CD14-positive monocyte (primary cell): ENCODE measurements at regions not wholly inside any gene's neighbourhood (a gene's known extent, or its start where the extent isn't known, plus 50 kb on each side); places are given as distances from the start of the nearest gene placed in this dataset.

ENCODE experiments used
- DNase-seq, 3 donors: peaks; one replicate each; pipeline ENCODE4 v3.0.0-alpha.2; 2011 to 2022
- H2AFZ ChIP-seq: 2 replicates; pipeline ENCODE4 v1.6.0; 2012; ENCODE audit warnings: mild to moderate bottlenecking, low read depth, low read length, inconsistent platforms; ENCODE audit not compliant: insufficient read depth, poor library complexity, severe bottlenecking
- H3K27ac ChIP-seq, 2 donors: 1 replicate in 1 of 2; 2 replicates in 1 of 2; pipeline ENCODE4 v1.5.1; 2012 to 2013; ENCODE audit warnings: low read length in 2 of 2, control low read depth in 1 of 2, inconsistent platforms in 1 of 2, low read depth in 1 of 2, mild to moderate bottlenecking in 1 of 2
- H3K27me3 ChIP-seq, 2 donors: one replicate each; pipeline versions ENCODE4 v1.6.0 to v1.6.1; 2011 to 2013; ENCODE audit warnings: low read length in 2 of 2; ENCODE audit not compliant: control insufficient read depth in 2 of 2, insufficient read depth in 2 of 2
- H3K36me3 ChIP-seq, 2 donors: replicated peaks in 1 of 2; 1 replicate in 1 of 2; 2 replicates in 1 of 2; pipeline versions ENCODE4 v1.5.1 to v1.6.1; 2012 to 2013; ENCODE audit warnings: low read length in 2 of 2, control low read depth in 1 of 2, inconsistent platforms in 1 of 2, mild to moderate bottlenecking in 1 of 2; ENCODE audit not compliant: insufficient read depth in 2 of 2, control insufficient read depth in 1 of 2
- H3K4me1 ChIP-seq, 2 donors: 1 replicate in 1 of 2; 2 replicates in 1 of 2; pipeline versions ENCODE4 v1.5.1 to v1.6.1; 2012 to 2013; ENCODE audit warnings: low read length in 2 of 2, control low read depth in 1 of 2, inconsistent platforms in 1 of 2, mild to moderate bottlenecking in 1 of 2, moderate library complexity in 1 of 2; ENCODE audit not compliant: insufficient read depth in 2 of 2, control insufficient read depth in 1 of 2
- H3K4me2 ChIP-seq: replicated peaks from 2 replicates; pipeline ENCODE3; 2012; ENCODE audit warnings: low read length, moderate library complexity, mild to moderate bottlenecking; ENCODE audit not compliant: poor library complexity, severe bottlenecking; ENCODE audit errors: extremely low read depth
- H3K4me3 ChIP-seq, 3 experiments: fragments of 200-600 bp in 1 of 3; sonication (generic) in 1 of 3; replicated peaks in 1 of 3; 1 replicate in 2 of 3; 2 replicates in 1 of 3; pipeline ENCODE4 v1.5.1; 2011 to 2013; ENCODE audit warnings: low read length in 3 of 3, mild to moderate bottlenecking in 3 of 3, control low read depth in 2 of 3, low read depth in 2 of 3, inconsistent platforms in 1 of 3, moderate library complexity in 1 of 3
- H3K79me2 ChIP-seq: 2 replicates; pipeline ENCODE4 v1.6.0; 2012; ENCODE audit warnings: mild to moderate bottlenecking, control low read depth, inconsistent platforms, low read length, moderate library complexity; ENCODE audit not compliant: insufficient read depth
- H3K9ac ChIP-seq: 2 replicates; pipeline ENCODE4 v1.6.0; 2017; ENCODE audit warnings: low read length, mild to moderate bottlenecking; ENCODE audit not compliant: insufficient read depth, poor library complexity, severe bottlenecking
- H3K9me3 ChIP-seq, 2 donors: replicated peaks in 1 of 2; 1 replicate in 1 of 2; 2 replicates in 1 of 2; pipeline versions ENCODE4 v1.5.1 to v1.6.1; 2012 to 2013; ENCODE audit warnings: low read length in 2 of 2, control low read depth in 1 of 2; ENCODE audit not compliant: control insufficient read depth in 1 of 2, insufficient read depth in 1 of 2
- H4K20me1 ChIP-seq: 2 replicates; pipeline ENCODE4 v1.6.0; 2012; ENCODE audit warnings: mild to moderate bottlenecking, low read length, control low read depth, moderate library complexity; ENCODE audit not compliant: insufficient read depth
- H3K27ac Mint-ChIP-seq, 7 donors: one replicate each; pipeline ENCODE4 v1.8.0; 2020; ENCODE audit warnings: mild to moderate bottlenecking in 7 of 7, mixed read lengths in 7 of 7, moderate library complexity in 6 of 7, inconsistent platforms in 2 of 7
- H3K27me3 Mint-ChIP-seq, 3 donors: one replicate each; pipeline ENCODE4 v1.8.0; 2021 to 2022; ENCODE audit warnings: low read depth in 3 of 3, mild to moderate bottlenecking in 3 of 3, mixed read lengths in 3 of 3, moderate library complexity in 3 of 3, inconsistent platforms in 1 of 3
- H3K36me3 Mint-ChIP-seq, 2 donors: one replicate each; pipeline ENCODE4 v1.8.0; 2020; ENCODE audit warnings: mixed read lengths in 2 of 2, inconsistent platforms in 1 of 2, mild to moderate bottlenecking in 1 of 2
- H3K4me1 Mint-ChIP-seq: one replicate; pipeline ENCODE4 v1.8.0; 2020; ENCODE audit warnings: mild to moderate bottlenecking, mixed read lengths
- H3K4me3 Mint-ChIP-seq, 2 donors: one replicate each; pipeline ENCODE4 v1.8.0; 2020; ENCODE audit warnings: mild to moderate bottlenecking in 2 of 2, mixed read lengths in 2 of 2, moderate library complexity in 1 of 2
- H3K9me3 Mint-ChIP-seq, 7 donors: one replicate each; pipeline ENCODE4 v1.8.0; 2020 to 2022; ENCODE audit warnings: mixed read lengths in 7 of 7, mild to moderate bottlenecking in 6 of 7, moderate library complexity in 6 of 7, inconsistent platforms in 2 of 7
- WGBS: methylation state at CpG from one replicate; pipeline ENCODE4 v1.1.5; 2013; ENCODE audit warnings: missing lambda C conversion rate; ENCODE audit not compliant: insufficient coverage; 5-methylcytosine and 5-hydroxymethylcytosine counted together
- intact Hi-C, 2 donors: fragments of 100-400 bp; cut with micrococcal nuclease; formaldehyde crosslinking; loops; one replicate each; pipeline versions ENCODE4 v1.15.0 to v1.15.1; 2023
- TF ChIP-seq, protein P1 (sequence below): fragments of 200-600 bp; IDR thresholded peaks from one replicate; pipeline ENCODE4 v1.8.0; 2022; ENCODE audit warnings: antibody characterized with exemption, mild to moderate bottlenecking

DNA sequence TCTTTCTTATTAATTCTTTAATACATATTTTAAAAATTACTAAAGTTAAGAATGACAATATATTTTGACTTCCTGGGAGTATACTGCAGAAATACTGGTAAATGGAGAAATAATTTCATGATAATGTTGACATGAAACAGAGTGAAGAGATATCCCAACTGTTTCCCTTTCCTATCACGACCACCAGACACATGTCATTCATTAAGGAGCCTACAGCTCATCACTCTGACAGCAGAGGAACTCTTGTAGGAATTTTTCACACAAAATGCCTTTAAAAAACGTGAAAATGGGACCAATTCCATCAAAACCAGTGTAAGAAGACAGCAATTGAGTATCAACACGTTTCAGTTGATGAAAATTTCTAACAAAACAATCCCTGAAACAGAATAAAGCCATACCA lies 172.9 kb upstream of the CPHXL start:
- Histone ChIP-seq H2AFZ (no peak overlapping the region), H3K27me3 (no peaks in the 10 kb centered on the region), H4K20me1 (no peaks in the 10 kb centered on the region), H3K4me2 (no peak overlapping the region), H3K4me3 (no peak overlapping the region), H3K9ac (no peak overlapping the region), H3K9me3 (no peaks in the 10 kb centered on the region), H3K79me2 (no peaks in the 10 kb centered on the region), H3K4me1 (no peaks in the 10 kb centered on the region), H3K36me3 (no peaks in the 10 kb centered on the region), H3K27ac (no peak overlapping the region)
- Mint-ChIP-seq H3K4me1 (no peaks in the 10 kb centered on the region), H3K27me3 (no peaks in the 10 kb centered on the region), H3K9me3 (peaks cover 0 to 7% (median 0%) of the 10 kb centered on the region in 7 donors), H3K4me3 (no peak overlapping the region), H3K36me3 (no peaks in the 10 kb centered on the region), H3K27ac (no peak overlapping the region)
- DNase-seq = no peak
- intact Hi-C loops = no loop called here
- WGBS = 58% methylated on average over 2 of the region's 3 CpGs
- TF ChIP-seq, protein P1, sequence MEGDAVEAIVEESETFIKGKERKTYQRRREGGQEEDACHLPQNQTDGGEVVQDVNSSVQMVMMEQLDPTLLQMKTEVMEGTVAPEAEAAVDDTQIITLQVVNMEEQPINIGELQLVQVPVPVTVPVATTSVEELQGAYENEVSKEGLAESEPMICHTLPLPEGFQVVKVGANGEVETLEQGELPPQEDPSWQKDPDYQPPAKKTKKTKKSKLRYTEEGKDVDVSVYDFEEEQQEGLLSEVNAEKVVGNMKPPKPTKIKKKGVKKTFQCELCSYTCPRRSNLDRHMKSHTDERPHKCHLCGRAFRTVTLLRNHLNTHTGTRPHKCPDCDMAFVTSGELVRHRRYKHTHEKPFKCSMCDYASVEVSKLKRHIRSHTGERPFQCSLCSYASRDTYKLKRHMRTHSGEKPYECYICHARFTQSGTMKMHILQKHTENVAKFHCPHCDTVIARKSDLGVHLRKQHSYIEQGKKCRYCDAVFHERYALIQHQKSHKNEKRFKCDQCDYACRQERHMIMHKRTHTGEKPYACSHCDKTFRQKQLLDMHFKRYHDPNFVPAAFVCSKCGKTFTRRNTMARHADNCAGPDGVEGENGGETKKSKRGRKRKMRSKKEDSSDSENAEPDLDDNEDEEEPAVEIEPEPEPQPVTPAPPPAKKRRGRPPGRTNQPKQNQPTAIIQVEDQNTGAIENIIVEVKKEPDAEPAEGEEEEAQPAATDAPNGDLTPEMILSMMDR = no peak

DNA sequence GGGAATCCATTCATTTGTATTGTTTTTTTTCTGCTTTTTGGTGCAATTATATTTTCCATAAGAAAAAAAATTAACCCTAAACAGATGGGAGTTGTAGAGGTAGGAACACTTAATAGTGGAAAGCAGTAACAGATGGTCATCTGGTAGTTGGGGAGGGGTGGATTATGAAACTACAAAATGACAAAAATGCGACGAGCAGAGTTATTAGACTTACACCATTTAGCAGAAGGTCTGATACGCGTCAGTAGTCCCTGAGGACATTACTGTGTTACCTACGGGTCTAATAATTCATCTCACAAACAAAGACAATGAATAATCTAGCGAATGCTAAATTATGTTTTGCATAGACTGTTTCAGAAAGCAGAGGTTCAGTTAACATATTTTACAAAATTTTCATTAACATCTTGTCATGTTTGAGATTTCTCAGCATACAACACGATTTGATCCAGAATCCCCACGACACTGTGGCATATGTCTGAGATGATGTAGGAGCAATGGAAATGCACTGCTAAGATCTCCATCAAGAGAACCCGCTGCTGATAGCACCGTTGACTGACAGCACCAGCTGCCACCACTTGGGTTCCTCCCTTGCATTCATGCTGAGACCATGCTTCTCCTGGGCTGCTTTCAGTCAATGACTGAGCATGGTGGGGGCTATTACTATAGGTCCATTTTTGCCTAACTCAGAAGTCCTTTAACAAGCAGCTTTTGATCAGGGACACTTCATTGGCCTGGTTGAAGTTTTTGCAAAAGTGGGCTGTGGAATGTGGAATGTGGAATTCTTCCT lies 182.2 kb upstream of the CPHXL start:
- H3K27ac ChIP-seq = no peak overlapping the region
- no peaks in the 10 kb centered on the region for H3K4me1 ChIP-seq
- WGBS = 76% methylated on average over 2 of the region's 10 CpGs
- no peaks in the 10 kb centered on the region for H3K36me3 ChIP-seq
- Mint-ChIP-seq H3K9me3 (peaks cover 0 to 3% (median 0%) of the 10 kb centered on the region in 7 donors), H3K36me3 (no peaks in the 10 kb centered on the region), H3K27me3 (no peaks in the 10 kb centered on the region), H3K27ac (no peak overlapping the region), H3K4me1 (no peaks in the 10 kb centered on the region), H3K4me3 (no peak overlapping the region)
- H3K4me2 ChIP-seq = no peak overlapping the region
- H3K9ac ChIP-seq = no peak overlapping the region
- TF ChIP-seq, protein P1 = no peak
- H3K4me3 ChIP-seq = no peak overlapping the region
- H3K79me2 ChIP-seq = no peaks in the 10 kb centered on the region
- no peaks in the 10 kb centered on the region for H3K9me3 ChIP-seq
- H4K20me1 ChIP-seq = no peaks in the 10 kb centered on the region
- intact Hi-C loops = no loop called here
- no peak overlapping the region for H2AFZ ChIP-seq
- no peaks in the 10 kb centered on the region for H3K27me3 ChIP-seq
- DNase-seq = no peak
